ENCODE measurements at regions not wholly inside any gene's neighbourhood (a gene's known extent, or its start where the extent isn't known, plus 50 kb on each side); places are given as distances from the start of the nearest gene placed in this dataset.
"Not testable (repeated sequence)": the region's sequence is repeated elsewhere in the genome, so short reads cannot be mapped to it uniquely, and the experiment has no call there.

DNA sequence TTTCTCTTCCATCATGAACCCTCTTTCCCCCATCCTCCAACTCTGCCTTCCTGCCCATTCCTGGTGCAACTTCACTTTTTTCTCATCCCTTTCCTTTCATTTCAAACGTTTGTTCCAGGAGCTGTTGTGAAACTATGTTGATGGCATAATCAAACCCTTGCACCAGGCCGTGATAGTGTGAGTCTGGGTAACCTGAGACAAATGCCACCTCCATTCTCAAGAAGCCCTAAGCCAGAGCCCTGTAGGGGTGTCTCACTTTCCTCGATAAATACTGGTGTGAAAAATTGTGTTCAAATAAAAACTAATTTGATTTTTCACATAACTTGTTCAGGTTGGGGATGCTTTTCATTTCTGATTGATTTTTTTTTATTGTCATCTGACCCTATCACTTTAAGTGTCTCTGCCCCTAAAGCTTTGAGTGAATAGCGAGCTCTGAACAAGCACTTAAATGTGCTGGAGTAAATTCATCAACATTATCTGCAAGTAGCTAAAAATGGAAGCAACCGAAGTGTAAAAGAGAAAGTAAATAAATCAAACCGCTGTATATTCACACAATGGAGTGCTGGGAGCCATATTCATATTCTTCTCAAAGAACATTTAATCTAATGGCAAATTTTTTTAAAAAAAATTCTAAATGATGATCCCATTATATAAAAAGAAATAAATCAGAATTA is 303.1 kb upstream of the CDYL start:
- TF ChIP-seq CTCF (conservative IDR thresholded peaks at IDR 0.05; ENCODE audit: low read depth, low read length), result no peak
- TF ChIP-seq EZH2 (IDR thresholded peaks at IDR 0.05; ENCODE audit: low read length, unreplicated experiment), result no peak
- no peak for TF ChIP-seq EZH2phosphoT487 (IDR thresholded peaks at IDR 0.05; ENCODE audit: borderline replicate concordance, low read length)
- no TSS peak for BruUV-seq (replicated peaks)
- no peaks in the 10 kb centered on the region for H3K36me3 ChIP-seq (ENCODE audit: low read depth, low read length)
- H3K79me2 ChIP-seq (ENCODE audit: low read length), result no peaks in the 10 kb centered on the region
- no peak overlapping the region for H3K9ac ChIP-seq (ENCODE audit: low read length)
- no peaks in the 10 kb centered on the region for H4K20me1 ChIP-seq (ENCODE audit: low read length)
- no peak overlapping the region for H3K4me3 ChIP-seq (ENCODE audit: low read length)
- no peaks in the 10 kb centered on the region for H3F3A ChIP-seq (ENCODE audit: low read length, unreplicated experiment)
- H3K4me2 ChIP-seq (ENCODE audit: low read length), result no peak overlapping the region
- no peaks in the 10 kb centered on the region for H3K27me3 ChIP-seq (ENCODE audit: low read length)
- intact Hi-C loops (cut with micrococcal nuclease), result no loop called here
- no peak for DNase-seq
- no peak overlapping the region for H2AFZ ChIP-seq (ENCODE audit: low read length)
- H3K9me2 ChIP-seq (replicated peaks; ENCODE audit: low read length), result no peaks in the 10 kb centered on the region
- no peak overlapping the region for H3K27ac ChIP-seq (ENCODE audit: low read length)
- POLR2A ChIA-PET (ENCODE audit: unreplicated experiment), result interaction anchor here (0.9 kb wide), 1 partner anchor 428 kb away, joined by 7 read pairs; no protein-coding TSS in a partner anchor
- CTCF ChIA-PET, result no interaction called here
- no peaks in the 10 kb centered on the region for H3K4me1 ChIP-seq (ENCODE audit: insufficient read depth, low read length)
- H3K9me3 ChIP-seq (ENCODE audit: low read length), result peaks cover 7% of the 10 kb centered on the region; the same call in 1 of the 2 replicates
- ATAC-seq, result no peak

DNA sequence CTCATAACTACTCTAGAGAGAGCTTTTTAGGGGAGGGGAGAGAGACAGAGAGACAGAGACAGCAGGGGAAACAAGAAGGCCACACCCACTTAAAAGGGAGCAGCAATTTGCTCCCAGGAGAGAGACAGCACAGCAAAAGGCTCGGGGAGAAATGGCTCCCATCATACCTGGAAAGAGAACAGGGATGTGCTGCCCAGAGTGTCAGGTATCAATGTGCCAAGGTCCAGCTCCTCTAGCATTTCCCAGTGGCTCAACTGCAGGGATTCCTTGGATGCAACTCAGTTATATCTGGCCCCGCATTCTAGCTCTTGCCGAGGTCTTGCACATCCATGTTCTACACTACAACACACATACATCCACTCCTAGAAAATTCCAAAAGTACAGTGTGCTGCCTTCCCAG is 304.0 kb upstream of the CDYL start:
- Histone ChIP-seq H3K9ac (ENCODE audit: low read length) (no peak overlapping the region), H3K9me2 (replicated peaks; ENCODE audit: low read length) (no peaks in the 10 kb centered on the region), H3K79me2 (ENCODE audit: low read length) (no peaks in the 10 kb centered on the region), H3K4me2 (ENCODE audit: low read length) (no peak overlapping the region), H3F3A (ENCODE audit: low read length, unreplicated experiment) (no peaks in the 10 kb centered on the region), H3K4me3 (ENCODE audit: low read length) (no peak overlapping the region), H3K36me3 (ENCODE audit: low read depth, low read length) (no peaks in the 10 kb centered on the region), H4K20me1 (ENCODE audit: low read length) (no peaks in the 10 kb centered on the region), H3K4me1 (ENCODE audit: insufficient read depth, low read length) (peaks cover 5% of the 10 kb centered on the region), H3K9me3 (ENCODE audit: low read length) (peaks cover 7% of the 10 kb centered on the region; the same call in 1 of the 2 replicates), H3K27ac (ENCODE audit: low read length) (no peak overlapping the region), H2AFZ (ENCODE audit: low read length) (no peak overlapping the region), H3K27me3 (ENCODE audit: low read length) (no peaks in the 10 kb centered on the region)
- ChIA-PET POLR2A (ENCODE audit: unreplicated experiment) (no interaction called here), CTCF (no interaction called here)
- TF ChIP-seq EZH2phosphoT487 (IDR thresholded peaks at IDR 0.05; ENCODE audit: borderline replicate concordance, low read length) (no peak), EZH2 (IDR thresholded peaks at IDR 0.05; ENCODE audit: low read length, unreplicated experiment) (no peak), CTCF (conservative IDR thresholded peaks at IDR 0.05; ENCODE audit: low read depth, low read length) (no peak)
- ATAC-seq (no peak), DNase-seq (no peak)
- BruUV-seq (replicated peaks), result no TSS peak
- intact Hi-C loops (cut with micrococcal nuclease), result no loop called here

- not testable (repeated sequence) for ATAC-seq; H3K9me3 ChIP-seq (ENCODE audit: low read length)
Observed at GRCh38 chr6:4471515-4471914, 304.7 kb upstream of the CDYL start.

More at GRCh38 chr6:4471515-4471914, 304.7 kb upstream of the CDYL start:
- H3K27me3 ChIP-seq (ENCODE audit: low read length); H3K4me2 ChIP-seq (ENCODE audit: low read length); H3K9me2 ChIP-seq (replicated peaks; ENCODE audit: low read length); H3K27ac ChIP-seq (ENCODE audit: low read length); H3F3A ChIP-seq (ENCODE audit: low read length, unreplicated experiment); H3K9ac ChIP-seq (ENCODE audit: low read length); CTCF ChIA-PET; H3K79me2 ChIP-seq (ENCODE audit: low read length); intact Hi-C loops (cut with micrococcal nuclease); BruUV-seq (replicated peaks); H3K36me3 ChIP-seq (ENCODE audit: low read depth, low read length); H2AFZ ChIP-seq (ENCODE audit: low read length); H4K20me1 ChIP-seq (ENCODE audit: low read length); POLR2A ChIA-PET (ENCODE audit: unreplicated experiment); DNase-seq; H3K4me3 ChIP-seq (ENCODE audit: low read length): not testable (repeated sequence)
- peaks cover 12% of the 10 kb centered on the region for H3K4me1 ChIP-seq (ENCODE audit: insufficient read depth, low read length)
